ENCODE measurements at regions not wholly inside any gene's neighbourhood (a gene's known extent, or its start where the extent isn't known, plus 50 kb on each side); places are given as distances from the start of the nearest gene placed in this dataset.

GRCh38 chr2:102078773-102079172 is 63.8 kb upstream of the IL1R1 start:
- DNase-seq: no peak

GRCh38 chr2:102080451-102081242 is 61.9 kb upstream of the IL1R1 start:
- DNase-seq: no peak

GRCh38 chr2:102081243-102081522 is 61.4 kb upstream of the IL1R1 start:
- no peak for DNase-seq

GRCh38 chr2:102081606-102082005 is 60.9 kb upstream of the IL1R1 start:
- no peak for DNase-seq

- peak; percentile 6 for DNase-seq
Observed at GRCh38 chr2:102082571-102083392, 59.8 kb upstream of the IL1R1 start.

GRCh38 chr2:102083393-102083703 is 59.2 kb upstream of the IL1R1 start:
- no peak for DNase-seq

GRCh38 chr2:102084651-102085050 is 57.9 kb upstream of the IL1R1 start:
- no peak for DNase-seq

GRCh38 chr2:102085238-102085637 is 57.3 kb upstream of the IL1R1 start:
- DNase-seq: no peak

GRCh38 chr2:102086150-102086872 is 56.2 kb upstream of the IL1R1 start:
- DNase-seq: no peak

GRCh38 chr2:102091121-102091520 is 51.4 kb upstream of the IL1R1 start:
- DNase-seq: no peak

GRCh38 chr2:102091908-102092307 is 50.6 kb upstream of the IL1R1 start:
- DNase-seq: no peak

- no peak for DNase-seq
Observed at GRCh38 chr2:102092535-102092934, 50.0 kb upstream of the IL1R1 start.

Measured in DMS153 (cell line).